ENCODE measurements at regions not wholly inside any gene's neighbourhood (a gene's known extent, or its start where the extent isn't known, plus 50 kb on each side); places are given as distances from the start of the nearest gene placed in this dataset.

- Mint-ChIP-seq H3K27ac (no peak overlapping the region), H3K4me1 (no peaks in the 10 kb centered on the region), H3K9me3 (peaks cover 2% of the 10 kb centered on the region), H3K4me3 (no peak overlapping the region), H3K27me3 (ENCODE audit: insufficient read depth, low read depth) (no peaks in the 10 kb centered on the region), H3K36me3 (no peaks in the 10 kb centered on the region)
- TF ChIP-seq CTCF (IDR thresholded peaks at IDR 0.05) (no peak), EZH2 (IDR thresholded peaks at IDR 0.05) (no peak), EZH2phosphoT487 (IDR thresholded peaks at IDR 0.05) (no peak)
- Histone ChIP-seq H3K4me2 (no peak overlapping the region), H3K9ac (no peak overlapping the region), H3K79me2 (ENCODE audit: low read depth) (no peaks in the 10 kb centered on the region), H3F3A (ENCODE audit: low read depth) (no peaks in the 10 kb centered on the region), H3K36me3 (no peaks in the 10 kb centered on the region), H2AFZ (replicated peaks) (no peak overlapping the region), H4K20me1 (ENCODE audit: low read depth) (no peaks in the 10 kb centered on the region), H3K4me1 (no peaks in the 10 kb centered on the region), H3K4me3 (no peak overlapping the region), H3K27me3 (no peaks in the 10 kb centered on the region), H3K9me3 (ENCODE audit: low read depth) (no peaks in the 10 kb centered on the region), H3K27ac (no peak overlapping the region)
- no peak for DNase-seq (ENCODE audit: low spot score)
These were observed 1071.6 kb downstream of the AGBL1 start for GRCh38 chr15:87151202-87151748.

GRCh38 chr15:87145696-87146095 is 1066.0 kb downstream of the AGBL1 start:
- Histone ChIP-seq H2AFZ (replicated peaks) (no peak overlapping the region), H3K4me1 (no peaks in the 10 kb centered on the region), H3K27ac (no peak overlapping the region), H3K27me3 (no peaks in the 10 kb centered on the region), H3K9me3 (ENCODE audit: low read depth) (no peaks in the 10 kb centered on the region), H3K4me3 (no peak overlapping the region), H3K36me3 (no peaks in the 10 kb centered on the region), H4K20me1 (ENCODE audit: low read depth) (no peaks in the 10 kb centered on the region), H3K79me2 (ENCODE audit: low read depth) (no peaks in the 10 kb centered on the region), H3F3A (ENCODE audit: low read depth) (no peaks in the 10 kb centered on the region), H3K9ac (no peak overlapping the region), H3K4me2 (no peak overlapping the region)
- H3K9me3 Mint-ChIP-seq = peaks cover 4% of the 10 kb centered on the region
- no peak overlapping the region for H3K4me3 Mint-ChIP-seq
- DNase-seq (ENCODE audit: low spot score) = no peak
- H3K36me3 Mint-ChIP-seq = no peaks in the 10 kb centered on the region
- TF ChIP-seq EZH2 (IDR thresholded peaks at IDR 0.05) (no peak), CTCF (IDR thresholded peaks at IDR 0.05) (no peak), EZH2phosphoT487 (IDR thresholded peaks at IDR 0.05) (no peak)
- no peaks in the 10 kb centered on the region for H3K4me1 Mint-ChIP-seq
- no peak overlapping the region for H3K27ac Mint-ChIP-seq
- H3K27me3 Mint-ChIP-seq (ENCODE audit: insufficient read depth, low read depth) = no peaks in the 10 kb centered on the region

GRCh38 chr15:87144775-87145174 is 1065.1 kb downstream of the AGBL1 start:
- Mint-ChIP-seq H3K27ac (no peak overlapping the region), H3K27me3 (ENCODE audit: insufficient read depth, low read depth) (no peaks in the 10 kb centered on the region), H3K9me3 (peaks cover 4% of the 10 kb centered on the region), H3K4me3 (no peak overlapping the region), H3K4me1 (no peaks in the 10 kb centered on the region), H3K36me3 (no peaks in the 10 kb centered on the region)
- Histone ChIP-seq H3K4me1 (no peaks in the 10 kb centered on the region), H3F3A (ENCODE audit: low read depth) (no peaks in the 10 kb centered on the region), H3K9me3 (ENCODE audit: low read depth) (no peaks in the 10 kb centered on the region), H2AFZ (replicated peaks) (no peak overlapping the region), H3K9ac (no peak overlapping the region), H3K4me2 (no peak overlapping the region), H3K36me3 (no peaks in the 10 kb centered on the region), H3K4me3 (no peak overlapping the region), H3K79me2 (ENCODE audit: low read depth) (no peaks in the 10 kb centered on the region), H3K27ac (no peak overlapping the region), H4K20me1 (ENCODE audit: low read depth) (no peaks in the 10 kb centered on the region), H3K27me3 (no peaks in the 10 kb centered on the region)
- no peak for DNase-seq (ENCODE audit: low spot score)
- TF ChIP-seq EZH2phosphoT487 (IDR thresholded peaks at IDR 0.05) (no peak), CTCF (IDR thresholded peaks at IDR 0.05) (no peak), EZH2 (IDR thresholded peaks at IDR 0.05) (no peak)

Measured in neural progenitor cell (in vitro differentiated cells).